ENCODE measurements at regions not wholly inside any gene's neighbourhood (a gene's known extent, or its start where the extent isn't known, plus 50 kb on each side); places are given as distances from the start of the nearest gene placed in this dataset.
A peak's percentile ranks its signal among the peaks of the same experiment; 100 is the strongest.
"Not testable (repeated sequence)": the region's sequence is repeated elsewhere in the genome, so short reads cannot be mapped to it uniquely, and the experiment has no call there.

- WGBS, 2 donors = 43 to 45% methylated on average over 4 of the region's 4 CpGs
- H3K4me3 ChIP-seq = no peak overlapping the region
These were observed 72.2 kb upstream of the ALKAL2 start for GRCh38 chr2:360124-360523.

GRCh38 chr2:359047-359446 lies 71.2 kb upstream of the ALKAL2 start:
- intact Hi-C loops (cut with DNase I) = no loop called here
- WGBS, 2 donors = 29 to 30% methylated on average over 5 of the region's 5 CpGs
- no peak for ATAC-seq
- no peaks in the 10 kb centered on the region for H3K36me3 ChIP-seq (replicated peaks in 1 of 2; ENCODE audit: insufficient read depth in 1 of 2, low read depth in 2 of 2)
- peaks cover 6% of the 10 kb centered on the region for H3K4me1 ChIP-seq
- DNase-seq = peak in 1 of 4 donors; percentile 19
- no peak overlapping the region for H3K4me3 ChIP-seq
- no peak for TF ChIP-seq POLR2A (IDR thresholded peaks at IDR 0.05)
- no peak for TF ChIP-seq CTCF (IDR thresholded peaks at IDR 0.05)
- H3K9me3 ChIP-seq = no peaks in the 10 kb centered on the region
- no peaks in the 10 kb centered on the region for H3K27me3 ChIP-seq
- peak overlapping the region in 1 of 4 donors; percentile 4 for H3K27ac ChIP-seq

More at GRCh38 chr2:360124-360523, 72.2 kb upstream of the ALKAL2 start:
- no peaks in the 10 kb centered on the region for H3K27me3 ChIP-seq
- H3K9me3 ChIP-seq = no peaks in the 10 kb centered on the region
- DNase-seq = no peak
- no peak for TF ChIP-seq POLR2A (IDR thresholded peaks at IDR 0.05)
- no peak for TF ChIP-seq CTCF (IDR thresholded peaks at IDR 0.05)
- H3K27ac ChIP-seq = no peak overlapping the region
- H3K4me1 ChIP-seq = peaks cover 6% of the 10 kb centered on the region
- intact Hi-C loops (cut with DNase I) = no loop called here
- no peaks in the 10 kb centered on the region for H3K36me3 ChIP-seq (replicated peaks in 1 of 2; ENCODE audit: insufficient read depth in 1 of 2, low read depth in 2 of 2)
- no peak for ATAC-seq

GRCh38 chr2:357811-358210 lies 69.9 kb upstream of the ALKAL2 start:
- TF ChIP-seq CTCF (IDR thresholded peaks at IDR 0.05) (no peak), POLR2A (IDR thresholded peaks at IDR 0.05) (no peak)
- WGBS, 2 donors = 70 to 84% methylated on average over 2 of the region's 2 CpGs
- Histone ChIP-seq H3K4me1 (peaks cover 6% of the 10 kb centered on the region), H3K9me3 (no peaks in the 10 kb centered on the region), H3K4me3 (no peak overlapping the region), H3K27ac (no peak overlapping the region), H3K36me3 (replicated peaks in 1 of 2; ENCODE audit: insufficient read depth in 1 of 2, low read depth in 2 of 2) (no peaks in the 10 kb centered on the region), H3K27me3 (no peaks in the 10 kb centered on the region)
- DNase-seq (no peak), ATAC-seq (no peak)
- intact Hi-C loops (cut with DNase I) = no loop called here

DNA sequence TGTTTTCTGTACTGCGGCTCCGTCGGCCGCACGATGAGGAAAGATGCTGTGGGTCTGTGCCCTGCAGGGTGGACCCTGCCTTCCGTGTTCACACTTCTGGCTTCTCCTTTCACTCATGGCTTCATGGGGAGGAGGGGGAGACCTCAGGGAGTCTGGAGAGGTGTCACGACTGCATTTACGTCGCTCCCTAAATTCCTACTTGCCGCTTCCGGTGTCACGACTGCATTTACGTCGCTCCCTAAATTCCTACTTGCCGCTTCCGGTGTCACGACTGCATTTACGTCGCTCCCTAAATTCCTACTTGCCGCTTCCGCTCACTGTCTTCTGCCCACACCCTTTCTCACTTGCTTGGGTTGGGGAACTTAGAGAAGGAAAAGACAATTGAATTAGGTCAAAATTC lies 68.4 kb upstream of the ALKAL2 start:
- H3K9me3 ChIP-seq; H3K4me3 ChIP-seq; ATAC-seq; H3K4me1 ChIP-seq; H3K27me3 ChIP-seq; intact Hi-C loops (cut with DNase I); H3K36me3 ChIP-seq (replicated peaks in 1 of 2; ENCODE audit: insufficient read depth in 1 of 2, low read depth in 2 of 2); H3K27ac ChIP-seq; DNase-seq: not testable (repeated sequence)
- 78 to 88% methylated on average over 21 of the region's 21 CpGs for WGBS, 2 donors

DNA sequence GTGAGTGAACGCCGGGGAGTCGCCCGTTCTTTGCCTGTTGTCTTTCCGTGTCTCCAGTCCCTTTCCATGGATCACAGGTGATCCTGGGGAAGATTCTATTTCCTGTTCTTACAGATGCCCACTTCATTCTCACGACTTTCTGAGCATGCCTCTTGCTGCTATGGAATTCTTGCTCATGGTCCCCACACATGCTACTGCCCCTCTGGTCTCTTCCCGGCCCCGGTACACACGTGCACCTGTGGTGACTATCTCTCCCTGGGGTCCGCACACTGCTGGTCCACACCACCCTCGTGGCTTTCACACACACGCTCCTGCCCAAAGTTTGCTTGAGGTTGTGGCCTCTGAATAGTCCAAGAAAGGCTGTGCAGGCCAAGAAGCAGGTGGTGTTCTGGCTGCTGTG lies 67.9 kb upstream of the ALKAL2 start:
- H3K27ac ChIP-seq = no peak overlapping the region
- 78 to 83% methylated on average over 12 of the region's 12 CpGs for WGBS, 2 donors
- peaks cover 6% of the 10 kb centered on the region for H3K4me1 ChIP-seq
- TF ChIP-seq CTCF (IDR thresholded peaks at IDR 0.05) (no peak), POLR2A (IDR thresholded peaks at IDR 0.05) (no peak)
- no peak overlapping the region for H3K4me3 ChIP-seq
- no peaks in the 10 kb centered on the region for H3K27me3 ChIP-seq
- intact Hi-C loops (cut with DNase I) = no loop called here
- H3K36me3 ChIP-seq (replicated peaks in 1 of 2; ENCODE audit: insufficient read depth in 1 of 2, low read depth in 2 of 2) = no peaks in the 10 kb centered on the region
- H3K9me3 ChIP-seq = no peaks in the 10 kb centered on the region
- no peak for ATAC-seq
- DNase-seq = no peak

Data from body of pancreas (tissue), 4 donors.